GM06990 (cell line): ENCODE measurements at regions not wholly inside any gene's neighbourhood (a gene's known extent, or its start where the extent isn't known, plus 50 kb on each side); places are given as distances from the start of the nearest gene placed in this dataset.
"Not testable (repeated sequence)": the region's sequence is repeated elsewhere in the genome, so short reads cannot be mapped to it uniquely, and the experiment has no call there.

ENCODE experiments used
- DNase-seq: peaks from one replicate; pipeline ENCODE4 v3.0.0-alpha.2; 2011; ENCODE audit not compliant: insufficient read length; ENCODE audit errors: extremely low read depth
- H3K27me3 ChIP-seq: replicated peaks from 2 replicates; pipeline ENCODE4 v1.6.0; 2011; ENCODE audit warnings: low read length; ENCODE audit not compliant: control insufficient read depth, insufficient read depth
- H3K36me3 ChIP-seq: 2 replicates; pipeline ENCODE4 v1.5.1; 2011; ENCODE audit warnings: low read length; ENCODE audit not compliant: control insufficient read depth, insufficient read depth
- H3K4me3 ChIP-seq: replicated peaks from 2 replicates; pipeline ENCODE4 v1.5.1; 2011; ENCODE audit warnings: low read depth, mild to moderate bottlenecking, control low read depth, low read length
- TF ChIP-seq, protein P1 (sequence below): IDR thresholded peaks from 2 replicates; pipeline ENCODE4 v1.5.1; 2011; ENCODE audit warnings: low read length, control low read depth, mild to moderate bottlenecking, inconsistent platforms; ENCODE audit not compliant: insufficient read depth, poor library complexity, severe bottlenecking

DNA sequence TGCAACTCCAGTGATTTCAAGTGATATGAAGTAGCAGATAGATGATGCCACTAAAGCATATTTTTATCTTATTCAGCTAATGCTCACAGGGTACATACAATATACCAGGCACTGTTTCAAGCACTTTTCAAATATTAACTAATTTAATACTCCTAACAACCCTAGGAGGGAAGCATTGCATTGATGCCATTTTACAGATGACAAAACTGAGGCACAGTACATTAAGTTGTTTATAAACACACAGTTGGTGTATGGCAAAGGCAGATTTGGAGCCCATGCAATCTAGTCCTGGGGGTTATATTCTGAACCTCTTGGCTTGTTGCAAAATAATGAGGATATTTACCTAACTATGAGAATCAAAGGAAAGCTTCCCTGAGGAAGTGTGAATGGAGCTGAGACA, 371.0 kb downstream of the SFMBT2 start:
- DNase-seq = no peak
- no peaks in the 10 kb centered on the region for H3K36me3 ChIP-seq
- no peaks in the 10 kb centered on the region; the same call in 1 of the 2 replicates for H3K27me3 ChIP-seq
- H3K4me3 ChIP-seq = no peak overlapping the region
- TF ChIP-seq, protein P1, sequence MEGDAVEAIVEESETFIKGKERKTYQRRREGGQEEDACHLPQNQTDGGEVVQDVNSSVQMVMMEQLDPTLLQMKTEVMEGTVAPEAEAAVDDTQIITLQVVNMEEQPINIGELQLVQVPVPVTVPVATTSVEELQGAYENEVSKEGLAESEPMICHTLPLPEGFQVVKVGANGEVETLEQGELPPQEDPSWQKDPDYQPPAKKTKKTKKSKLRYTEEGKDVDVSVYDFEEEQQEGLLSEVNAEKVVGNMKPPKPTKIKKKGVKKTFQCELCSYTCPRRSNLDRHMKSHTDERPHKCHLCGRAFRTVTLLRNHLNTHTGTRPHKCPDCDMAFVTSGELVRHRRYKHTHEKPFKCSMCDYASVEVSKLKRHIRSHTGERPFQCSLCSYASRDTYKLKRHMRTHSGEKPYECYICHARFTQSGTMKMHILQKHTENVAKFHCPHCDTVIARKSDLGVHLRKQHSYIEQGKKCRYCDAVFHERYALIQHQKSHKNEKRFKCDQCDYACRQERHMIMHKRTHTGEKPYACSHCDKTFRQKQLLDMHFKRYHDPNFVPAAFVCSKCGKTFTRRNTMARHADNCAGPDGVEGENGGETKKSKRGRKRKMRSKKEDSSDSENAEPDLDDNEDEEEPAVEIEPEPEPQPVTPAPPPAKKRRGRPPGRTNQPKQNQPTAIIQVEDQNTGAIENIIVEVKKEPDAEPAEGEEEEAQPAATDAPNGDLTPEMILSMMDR = no peak

DNA sequence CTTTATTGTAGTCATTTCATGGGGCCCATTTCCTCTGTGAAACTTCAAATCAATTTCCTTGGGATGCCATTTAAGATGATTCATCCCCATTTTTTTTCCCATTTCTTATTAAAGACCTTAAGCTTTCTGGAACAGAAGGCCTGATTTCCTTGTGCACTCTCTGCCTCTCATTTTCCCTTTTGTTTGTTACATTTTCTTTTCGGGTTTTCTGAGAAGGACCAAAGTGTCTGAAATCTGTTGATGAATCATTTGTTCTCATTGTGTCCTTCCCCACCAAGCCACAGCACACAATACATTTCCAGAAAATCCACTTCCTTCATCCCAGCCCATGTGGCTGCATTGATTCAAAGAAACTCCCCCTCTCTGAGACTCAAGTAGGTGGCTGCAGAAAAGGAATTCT, 372.4 kb downstream of the SFMBT2 start:
- no peak overlapping the region for H3K4me3 ChIP-seq
- TF ChIP-seq, protein P1 = no peak
- H3K27me3 ChIP-seq = no peaks in the 10 kb centered on the region; the same call in 1 of the 2 replicates
- no peaks in the 10 kb centered on the region for H3K36me3 ChIP-seq
- no peak for DNase-seq

DNA sequence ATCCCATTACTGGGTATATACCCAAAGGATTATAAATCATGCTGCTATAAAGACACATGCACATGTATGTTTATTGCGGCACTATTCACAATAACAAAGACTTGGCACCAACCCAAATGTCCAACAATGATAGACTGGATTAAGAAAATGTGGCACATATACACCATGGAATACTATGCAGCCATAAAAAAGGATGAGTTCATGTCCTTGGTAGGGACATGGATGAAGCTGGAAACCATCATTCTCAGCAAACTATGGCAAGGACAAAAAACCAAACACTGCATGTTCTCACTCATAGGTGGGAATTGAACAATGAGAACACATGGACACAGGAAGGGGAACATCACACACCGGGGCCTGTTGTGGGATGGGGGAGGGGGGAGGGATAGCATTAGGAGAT, 373.4 kb downstream of the SFMBT2 start:
- not testable (repeated sequence) for DNase-seq

DNA sequence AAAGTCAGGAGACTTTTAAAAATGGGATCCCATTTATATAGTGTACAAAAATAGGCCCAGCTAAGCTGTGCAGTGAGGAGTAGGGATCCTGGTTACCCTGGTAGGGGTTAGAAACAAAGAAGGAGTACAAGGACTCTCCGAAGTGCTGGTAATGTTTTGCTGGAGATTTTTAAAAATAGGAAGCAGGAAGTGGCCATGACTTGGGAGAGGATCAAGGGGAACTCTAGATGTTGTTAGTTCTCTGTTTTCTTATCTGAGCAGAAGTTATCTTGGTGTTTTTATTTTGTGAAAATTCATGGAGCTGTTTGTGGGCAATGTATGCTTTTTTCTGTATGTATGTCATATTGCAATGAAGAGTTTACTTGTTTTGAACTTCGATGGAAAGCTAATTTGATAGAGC, 373.9 kb downstream of the SFMBT2 start:
- TF ChIP-seq, protein P1 = no peak
- DNase-seq = no peak
- Histone ChIP-seq H3K27me3 (no peaks in the 10 kb centered on the region; the same call in 1 of the 2 replicates), H3K4me3 (no peak overlapping the region), H3K36me3 (no peaks in the 10 kb centered on the region)

More for the DNA sequence above, 373.4 kb downstream of the SFMBT2 start:
- not testable (repeated sequence) for H3K36me3 ChIP-seq, H3K4me3 ChIP-seq, H3K27me3 ChIP-seq

DNA sequence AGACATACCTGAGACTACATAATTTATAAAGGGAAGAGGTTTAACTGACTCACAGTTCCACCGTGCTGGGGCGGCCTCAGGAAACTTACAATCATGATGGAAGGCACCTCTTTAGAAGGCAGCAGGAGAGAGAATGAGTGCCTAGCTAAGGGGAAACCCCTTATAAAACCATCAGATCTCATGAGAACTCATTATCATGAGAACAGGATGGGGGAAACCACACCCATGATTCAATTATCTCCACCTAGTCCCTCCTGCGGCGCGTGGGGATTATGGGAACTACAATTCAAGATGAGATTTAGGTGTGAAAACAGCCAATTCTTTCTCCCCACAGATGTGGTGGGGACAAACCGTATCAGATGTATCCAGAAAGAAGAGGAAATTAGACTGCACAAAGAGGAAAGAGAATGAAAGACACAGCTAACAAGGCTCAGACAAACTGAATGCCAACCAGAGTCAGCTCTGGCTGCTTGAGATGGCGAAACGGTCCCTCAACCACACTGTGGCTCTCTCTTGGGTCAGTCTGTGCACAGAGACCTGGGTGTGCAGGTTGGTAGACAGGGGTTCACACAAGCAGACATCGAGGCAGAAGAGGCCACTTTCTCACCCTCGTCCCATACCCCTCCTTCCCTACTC, 375.6 kb downstream of the SFMBT2 start:
- DNase-seq = no peak
- H3K4me3 ChIP-seq = no peak overlapping the region
- TF ChIP-seq, protein P1 = no peak
- H3K27me3 ChIP-seq = no peaks in the 10 kb centered on the region; the same call in 1 of the 2 replicates
- H3K36me3 ChIP-seq = no peaks in the 10 kb centered on the region

DNA sequence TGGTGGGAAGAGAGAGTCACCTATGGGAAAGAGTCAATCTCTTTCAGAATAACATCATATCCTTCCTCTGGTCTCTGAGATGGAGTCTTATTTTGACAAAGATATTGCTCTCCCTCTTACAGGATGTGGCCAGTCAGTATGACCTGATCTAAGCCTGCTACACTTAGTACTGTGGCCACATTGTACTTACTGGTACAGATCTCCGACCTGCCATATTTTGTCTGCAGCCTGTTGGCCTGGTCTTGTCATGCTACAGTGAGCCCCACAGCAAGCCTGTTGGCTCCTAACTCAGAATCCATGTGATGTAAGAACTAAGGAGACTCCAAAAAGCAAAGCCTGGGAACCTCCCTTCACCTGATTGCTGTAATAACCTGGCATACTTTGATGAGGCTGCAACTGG, 377.8 kb downstream of the SFMBT2 start:
- Histone ChIP-seq H3K36me3 (no peaks in the 10 kb centered on the region), H3K27me3 (no peaks in the 10 kb centered on the region), H3K4me3 (no peak overlapping the region)
- TF ChIP-seq, protein P1 = no peak
- DNase-seq = no peak
